Transverse colon (tissue), 4 donors: ENCODE measurements at regions not wholly inside any gene's neighbourhood (a gene's known extent, or its start where the extent isn't known, plus 50 kb on each side); places are given as distances from the start of the nearest gene placed in this dataset.

Experiments used
- POLR2AphosphoS5 ChIP-seq, 3 donors: sonication (generic); formaldehyde crosslinking; IDR thresholded peaks; one replicate each; pipeline ENCODE4 v1.6.1; 2016; ENCODE audit warnings: antibody characterized with exemption in 3 of 3
- TF ChIP-seq, protein P1 (sequence below), 5 experiments: fragments of 200-600 bp in 3 of 5; fragments of 450-650 bp in 2 of 5; sonication (generic) in 3 of 5; IDR thresholded peaks; 1 replicate in 2 of 5; 2 replicates in 3 of 5; pipeline ENCODE4 v1.5.1; 2016 to 2017; ENCODE audit warnings: antibody characterized with exemption in 5 of 5, inconsistent platforms in 3 of 5, mild to moderate bottlenecking in 2 of 5, moderate library complexity in 1 of 5

DNA sequence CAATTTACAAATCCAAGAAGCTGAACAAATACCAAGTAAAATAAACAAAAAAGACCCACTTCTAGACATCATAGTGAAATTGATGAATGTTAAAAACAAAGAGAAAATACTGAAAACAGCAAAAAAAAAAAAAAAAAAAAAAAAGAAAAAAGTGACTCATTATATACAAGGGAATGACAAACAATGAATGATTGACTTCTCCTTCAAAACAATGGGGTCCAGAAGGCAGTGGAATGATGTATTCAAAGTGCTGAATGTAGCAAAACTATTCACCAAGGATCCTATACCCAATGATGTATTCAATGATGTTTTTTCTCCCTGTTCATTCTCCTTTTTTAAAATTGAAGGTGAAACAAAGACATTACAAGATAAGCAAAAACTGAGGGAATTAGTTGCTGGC is 650.0 kb downstream of the UTRN start:
- TF ChIP-seq, protein P1, sequence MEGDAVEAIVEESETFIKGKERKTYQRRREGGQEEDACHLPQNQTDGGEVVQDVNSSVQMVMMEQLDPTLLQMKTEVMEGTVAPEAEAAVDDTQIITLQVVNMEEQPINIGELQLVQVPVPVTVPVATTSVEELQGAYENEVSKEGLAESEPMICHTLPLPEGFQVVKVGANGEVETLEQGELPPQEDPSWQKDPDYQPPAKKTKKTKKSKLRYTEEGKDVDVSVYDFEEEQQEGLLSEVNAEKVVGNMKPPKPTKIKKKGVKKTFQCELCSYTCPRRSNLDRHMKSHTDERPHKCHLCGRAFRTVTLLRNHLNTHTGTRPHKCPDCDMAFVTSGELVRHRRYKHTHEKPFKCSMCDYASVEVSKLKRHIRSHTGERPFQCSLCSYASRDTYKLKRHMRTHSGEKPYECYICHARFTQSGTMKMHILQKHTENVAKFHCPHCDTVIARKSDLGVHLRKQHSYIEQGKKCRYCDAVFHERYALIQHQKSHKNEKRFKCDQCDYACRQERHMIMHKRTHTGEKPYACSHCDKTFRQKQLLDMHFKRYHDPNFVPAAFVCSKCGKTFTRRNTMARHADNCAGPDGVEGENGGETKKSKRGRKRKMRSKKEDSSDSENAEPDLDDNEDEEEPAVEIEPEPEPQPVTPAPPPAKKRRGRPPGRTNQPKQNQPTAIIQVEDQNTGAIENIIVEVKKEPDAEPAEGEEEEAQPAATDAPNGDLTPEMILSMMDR (IDR thresholded peaks at IDR 0.05): no peak
- TF ChIP-seq POLR2AphosphoS5 (IDR thresholded peaks at IDR 0.05): no peak
